HepG2 (cell line): ENCODE measurements at regions not wholly inside any gene's neighbourhood (a gene's known extent, or its start where the extent isn't known, plus 50 kb on each side); places are given as distances from the start of the nearest gene placed in this dataset.

Source experiments
- ELF1 ChIP-seq: sonication (generic); formaldehyde crosslinking; IDR thresholded peaks from 2 replicates; pipeline ENCODE4 v1.4.0; 2020; ENCODE audit warnings: missing genetic modification reagents
- EZH2 ChIP-seq: conservative IDR thresholded peaks from 2 replicates; pipeline ENCODE4 v1.6.1; 2012; ENCODE audit warnings: mild to moderate bottlenecking, low read depth, low read length, moderate library complexity
- JUND ChIP-seq: sonication (generic); formaldehyde crosslinking; IDR thresholded peaks from 2 replicates; pipeline ENCODE4 v1.8.0; 2022; ENCODE audit warnings: mild to moderate bottlenecking, missing genetic modification reagents
- KDM1A ChIP-seq: IDR thresholded peaks from 2 replicates; pipeline ENCODE4 v1.6.1; 2016; ENCODE audit warnings: missing compliant biosample characterization
- ONECUT2 ChIP-seq: sonication (generic); formaldehyde crosslinking; IDR thresholded peaks from 2 replicates; pipeline ENCODE4 v1.4.0; 2020; ENCODE audit warnings: missing genetic modification reagents
- POLR2A ChIP-seq, 2 experiments: IDR thresholded peaks; 2 replicates each; pipeline ENCODE4 v1.6.1; 2011; ENCODE audit warnings: low read depth in 2 of 2, low read length in 2 of 2, mild to moderate bottlenecking in 1 of 2, moderate library complexity in 1 of 2; ENCODE audit not compliant: insufficient read depth in 1 of 2
- U2AF1 ChIP-seq: fragments of 200-400 bp; formaldehyde crosslinking; optimal IDR thresholded peaks from 2 replicates; pipeline ENCODE3; 2017; ENCODE audit warnings: mild to moderate bottlenecking, low read depth, low read length
- ZNF143 ChIP-seq: sonication (generic); formaldehyde crosslinking; IDR thresholded peaks from 2 replicates; pipeline ENCODE4 v1.4.0; 2020; ENCODE audit warnings: missing genetic modification reagents
- ZSCAN12 ChIP-seq: sonication (generic); formaldehyde crosslinking; IDR thresholded peaks from 2 replicates; pipeline ENCODE4 v1.9.0; 2021; ENCODE audit warnings: mild to moderate bottlenecking, missing genetic modification reagents
- TF ChIP-seq, protein P1 (sequence below): sonication (generic); formaldehyde crosslinking; IDR thresholded peaks from 2 replicates; pipeline ENCODE4 v1.4.0; 2020; ENCODE audit warnings: missing genetic modification reagents, borderline replicate concordance
- TF ChIP-seq, protein P2 (sequence below): sonication (generic); formaldehyde crosslinking; IDR thresholded peaks from 2 replicates; pipeline ENCODE4 v1.8.0; 2022; ENCODE audit warnings: mild to moderate bottlenecking, missing genetic modification reagents
- TF ChIP-seq, protein P3 (sequence below): sonication (generic); formaldehyde crosslinking; IDR thresholded peaks from 2 replicates; pipeline ENCODE4 v1.5.0; 2020; ENCODE audit warnings: mild to moderate bottlenecking, missing genetic modification reagents, moderate library complexity
- TF ChIP-seq, protein P4 (sequence below): sonication (generic); formaldehyde crosslinking; IDR thresholded peaks from 2 replicates; pipeline ENCODE4 v1.4.0; 2020; ENCODE audit warnings: missing genetic modification reagents

DNA sequence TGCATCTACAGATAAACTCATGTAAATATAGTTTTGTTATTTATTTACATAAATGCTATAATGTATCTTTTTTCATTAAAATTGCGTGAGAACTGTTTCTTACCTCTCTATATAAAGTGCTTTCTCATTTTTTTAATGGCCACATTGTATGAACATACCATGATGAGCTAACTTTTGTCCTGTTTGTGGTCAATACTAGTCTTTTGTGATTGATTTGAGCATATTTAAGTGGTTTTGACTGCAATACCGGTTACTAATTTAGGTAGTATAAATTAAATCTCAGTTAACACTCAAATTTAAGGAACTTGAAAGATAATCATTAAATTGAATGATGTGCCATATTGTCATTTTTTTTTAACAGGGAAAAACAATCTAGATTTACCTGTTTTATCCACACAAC, 108.2 kb downstream of the HAUS1 start:
- TF ChIP-seq, protein P1, sequence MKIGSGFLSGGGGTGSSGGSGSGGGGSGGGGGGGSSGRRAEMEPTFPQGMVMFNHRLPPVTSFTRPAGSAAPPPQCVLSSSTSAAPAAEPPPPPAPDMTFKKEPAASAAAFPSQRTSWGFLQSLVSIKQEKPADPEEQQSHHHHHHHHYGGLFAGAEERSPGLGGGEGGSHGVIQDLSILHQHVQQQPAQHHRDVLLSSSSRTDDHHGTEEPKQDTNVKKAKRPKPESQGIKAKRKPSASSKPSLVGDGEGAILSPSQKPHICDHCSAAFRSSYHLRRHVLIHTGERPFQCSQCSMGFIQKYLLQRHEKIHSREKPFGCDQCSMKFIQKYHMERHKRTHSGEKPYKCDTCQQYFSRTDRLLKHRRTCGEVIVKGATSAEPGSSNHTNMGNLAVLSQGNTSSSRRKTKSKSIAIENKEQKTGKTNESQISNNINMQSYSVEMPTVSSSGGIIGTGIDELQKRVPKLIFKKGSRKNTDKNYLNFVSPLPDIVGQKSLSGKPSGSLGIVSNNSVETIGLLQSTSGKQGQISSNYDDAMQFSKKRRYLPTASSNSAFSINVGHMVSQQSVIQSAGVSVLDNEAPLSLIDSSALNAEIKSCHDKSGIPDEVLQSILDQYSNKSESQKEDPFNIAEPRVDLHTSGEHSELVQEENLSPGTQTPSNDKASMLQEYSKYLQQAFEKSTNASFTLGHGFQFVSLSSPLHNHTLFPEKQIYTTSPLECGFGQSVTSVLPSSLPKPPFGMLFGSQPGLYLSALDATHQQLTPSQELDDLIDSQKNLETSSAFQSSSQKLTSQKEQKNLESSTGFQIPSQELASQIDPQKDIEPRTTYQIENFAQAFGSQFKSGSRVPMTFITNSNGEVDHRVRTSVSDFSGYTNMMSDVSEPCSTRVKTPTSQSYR: no peak
- no peak for TF ChIP-seq EZH2
- no peak for TF ChIP-seq POLR2A (IDR thresholded peaks at IDR 0.05; ENCODE audit: insufficient read depth in 1 of 2, low read depth in 2 of 2, low read length in 2 of 2)
- no peak for TF ChIP-seq ELF1
- no peak for TF ChIP-seq ZNF143
- no peak for TF ChIP-seq JUND
- no peak for TF ChIP-seq ONECUT2
- TF ChIP-seq, protein P2, sequence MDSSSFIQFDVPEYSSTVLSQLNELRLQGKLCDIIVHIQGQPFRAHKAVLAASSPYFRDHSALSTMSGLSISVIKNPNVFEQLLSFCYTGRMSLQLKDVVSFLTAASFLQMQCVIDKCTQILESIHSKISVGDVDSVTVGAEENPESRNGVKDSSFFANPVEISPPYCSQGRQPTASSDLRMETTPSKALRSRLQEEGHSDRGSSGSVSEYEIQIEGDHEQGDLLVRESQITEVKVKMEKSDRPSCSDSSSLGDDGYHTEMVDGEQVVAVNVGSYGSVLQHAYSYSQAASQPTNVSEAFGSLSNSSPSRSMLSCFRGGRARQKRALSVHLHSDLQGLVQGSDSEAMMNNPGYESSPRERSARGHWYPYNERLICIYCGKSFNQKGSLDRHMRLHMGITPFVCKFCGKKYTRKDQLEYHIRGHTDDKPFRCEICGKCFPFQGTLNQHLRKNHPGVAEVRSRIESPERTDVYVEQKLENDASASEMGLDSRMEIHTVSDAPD: no peak
- TF ChIP-seq U2AF1: no peak
- TF ChIP-seq ZSCAN12: no peak
- TF ChIP-seq, protein P3, sequence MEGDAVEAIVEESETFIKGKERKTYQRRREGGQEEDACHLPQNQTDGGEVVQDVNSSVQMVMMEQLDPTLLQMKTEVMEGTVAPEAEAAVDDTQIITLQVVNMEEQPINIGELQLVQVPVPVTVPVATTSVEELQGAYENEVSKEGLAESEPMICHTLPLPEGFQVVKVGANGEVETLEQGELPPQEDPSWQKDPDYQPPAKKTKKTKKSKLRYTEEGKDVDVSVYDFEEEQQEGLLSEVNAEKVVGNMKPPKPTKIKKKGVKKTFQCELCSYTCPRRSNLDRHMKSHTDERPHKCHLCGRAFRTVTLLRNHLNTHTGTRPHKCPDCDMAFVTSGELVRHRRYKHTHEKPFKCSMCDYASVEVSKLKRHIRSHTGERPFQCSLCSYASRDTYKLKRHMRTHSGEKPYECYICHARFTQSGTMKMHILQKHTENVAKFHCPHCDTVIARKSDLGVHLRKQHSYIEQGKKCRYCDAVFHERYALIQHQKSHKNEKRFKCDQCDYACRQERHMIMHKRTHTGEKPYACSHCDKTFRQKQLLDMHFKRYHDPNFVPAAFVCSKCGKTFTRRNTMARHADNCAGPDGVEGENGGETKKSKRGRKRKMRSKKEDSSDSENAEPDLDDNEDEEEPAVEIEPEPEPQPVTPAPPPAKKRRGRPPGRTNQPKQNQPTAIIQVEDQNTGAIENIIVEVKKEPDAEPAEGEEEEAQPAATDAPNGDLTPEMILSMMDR (CRISPR knock-in tag): no peak
- TF ChIP-seq, protein P4, sequence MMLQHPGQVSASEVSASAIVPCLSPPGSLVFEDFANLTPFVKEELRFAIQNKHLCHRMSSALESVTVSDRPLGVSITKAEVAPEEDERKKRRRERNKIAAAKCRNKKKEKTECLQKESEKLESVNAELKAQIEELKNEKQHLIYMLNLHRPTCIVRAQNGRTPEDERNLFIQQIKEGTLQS (CRISPR knock-in tag): no peak
- TF ChIP-seq KDM1A (CRISPR knock-in tag): no peak
